AG20443 (cell line): ENCODE measurements at regions not wholly inside any gene's neighbourhood (a gene's known extent, or its start where the extent isn't known, plus 50 kb on each side); places are given as distances from the start of the nearest gene placed in this dataset.

Experiments
- DNase-seq: peaks from one replicate; pipeline ENCODE4 v3.0.0; 2012; ENCODE audit warnings: low spot score, mixed read lengths

- no peak for DNase-seq
These were observed 953.9 kb downstream of the CDH11 start for GRCh38 chr16:64167936-64168335.

- DNase-seq: no peak
These were observed 956.5 kb downstream of the CDH11 start for GRCh38 chr16:64165368-64165767.

GRCh38 chr16:64162613-64163375 is 959.1 kb downstream of the CDH11 start:
- no peak for DNase-seq

- no peak for DNase-seq
These were observed 961.9 kb downstream of the CDH11 start for GRCh38 chr16:64159976-64160375.

GRCh38 chr16:64158941-64159588 is 962.8 kb downstream of the CDH11 start:
- DNase-seq: no peak

- peak; percentile 55 for DNase-seq
These were observed 968.1 kb downstream of the CDH11 start for GRCh38 chr16:64153718-64154117.

GRCh38 chr16:64151990-64152767 is 969.7 kb downstream of the CDH11 start:
- DNase-seq: peak; percentile 60

- DNase-seq: no peak
These were observed 971.7 kb downstream of the CDH11 start for GRCh38 chr16:64150193-64150592.

- DNase-seq: no peak
These were observed 972.1 kb downstream of the CDH11 start for GRCh38 chr16:64149756-64150155.

- no peak for DNase-seq
These were observed 973.5 kb downstream of the CDH11 start for GRCh38 chr16:64148356-64148755.

- DNase-seq: no peak
These were observed 973.9 kb downstream of the CDH11 start for GRCh38 chr16:64147941-64148340.

- peak; percentile 25 for DNase-seq
These were observed 977.2 kb downstream of the CDH11 start for GRCh38 chr16:64144617-64145016.

- no peak for DNase-seq
These were observed 983.2 kb downstream of the CDH11 start for GRCh38 chr16:64138621-64139020.

- DNase-seq: no peak
These were observed 983.9 kb downstream of the CDH11 start for GRCh38 chr16:64138006-64138405.

GRCh38 chr16:64136743-64137142 is 985.1 kb downstream of the CDH11 start:
- DNase-seq: no peak

GRCh38 chr16:64136314-64136713 is 985.5 kb downstream of the CDH11 start:
- DNase-seq: no peak

GRCh38 chr16:64133366-64133765 is 988.5 kb downstream of the CDH11 start:
- no peak for DNase-seq

- no peak for DNase-seq
These were observed 989.0 kb downstream of the CDH11 start for GRCh38 chr16:64132759-64133361.

- DNase-seq: no peak
These were observed 989.7 kb downstream of the CDH11 start for GRCh38 chr16:64132190-64132589.

GRCh38 chr16:64131423-64131822 is 990.4 kb downstream of the CDH11 start:
- DNase-seq: no peak

GRCh38 chr16:64130140-64130539 is 991.7 kb downstream of the CDH11 start:
- no peak for DNase-seq

- no peak for DNase-seq
These were observed 999.7 kb downstream of the CDH11 start for GRCh38 chr16:64122177-64122576.
